Amygdala (tissue), 56 donors: ENCODE measurements at regions not wholly inside any gene's neighbourhood (a gene's known extent, or its start where the extent isn't known, plus 50 kb on each side); places are given as distances from the start of the nearest gene placed in this dataset.

ENCODE experiments used
- DNase-seq, 56 donors: peaks; one replicate each; lab custom pipeline; 2025; lab: John Stamatoyannopoulos, UW

DNA sequence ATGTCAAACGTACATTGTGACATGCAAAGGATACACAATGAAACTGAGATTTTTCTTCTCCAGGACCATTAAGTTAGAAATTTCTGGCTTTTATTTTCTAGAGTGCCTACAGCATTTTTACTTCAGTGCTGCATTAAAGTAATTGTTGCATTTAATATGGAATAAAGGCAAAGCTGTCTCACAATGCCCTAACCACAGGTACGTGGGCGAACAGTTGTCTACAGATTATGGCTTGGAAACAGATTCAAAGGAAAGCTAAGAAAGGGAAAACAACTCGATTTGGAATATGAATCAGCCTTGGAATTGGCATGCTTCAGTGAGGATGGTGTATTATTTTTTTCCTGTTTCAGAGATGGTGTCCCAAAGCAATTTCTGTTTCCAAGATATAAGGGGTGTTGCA lies 79.1 kb upstream of the TUSC7 start:
- DNase-seq, result peak in 2 of 56 donors; percentile 1 to 8

DNA sequence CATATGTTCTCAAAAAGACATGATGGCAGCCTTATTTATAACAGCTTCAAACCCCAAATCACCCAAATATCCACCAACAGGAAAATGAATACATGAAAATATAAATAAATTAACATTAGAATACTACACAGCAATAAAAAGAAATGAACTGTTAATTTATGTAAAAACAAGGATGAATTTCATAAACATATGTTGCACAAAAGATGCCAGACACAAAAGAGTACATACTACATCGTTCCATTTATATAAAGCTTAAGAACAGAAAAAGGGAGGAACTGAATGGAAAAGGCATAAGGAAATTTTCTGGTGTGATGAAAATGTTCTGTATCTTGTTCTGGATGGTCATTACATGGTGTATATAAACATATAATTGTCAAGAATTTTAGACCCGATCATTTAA lies 69.9 kb upstream of the TUSC7 start:
- no peak for DNase-seq

DNA sequence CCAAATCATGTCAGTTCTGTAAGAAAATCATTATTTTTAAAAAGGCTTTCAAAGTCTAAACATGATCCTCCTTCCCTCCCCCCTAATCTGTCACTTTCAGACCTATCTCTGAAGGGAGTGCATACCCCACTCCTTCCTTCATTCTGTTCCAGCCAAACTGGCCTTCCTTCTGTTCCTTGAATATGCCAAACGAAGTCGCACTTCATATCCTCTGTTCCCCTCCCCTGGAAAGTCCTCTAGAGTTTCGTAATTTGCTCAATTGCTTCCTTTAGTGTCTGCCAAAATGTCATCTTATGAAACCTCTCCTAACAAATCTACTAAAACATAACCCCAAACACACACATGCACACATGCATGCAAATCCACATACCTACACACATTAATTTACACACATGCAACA lies 69.5 kb upstream of the TUSC7 start:
- DNase-seq, result no peak

DNA sequence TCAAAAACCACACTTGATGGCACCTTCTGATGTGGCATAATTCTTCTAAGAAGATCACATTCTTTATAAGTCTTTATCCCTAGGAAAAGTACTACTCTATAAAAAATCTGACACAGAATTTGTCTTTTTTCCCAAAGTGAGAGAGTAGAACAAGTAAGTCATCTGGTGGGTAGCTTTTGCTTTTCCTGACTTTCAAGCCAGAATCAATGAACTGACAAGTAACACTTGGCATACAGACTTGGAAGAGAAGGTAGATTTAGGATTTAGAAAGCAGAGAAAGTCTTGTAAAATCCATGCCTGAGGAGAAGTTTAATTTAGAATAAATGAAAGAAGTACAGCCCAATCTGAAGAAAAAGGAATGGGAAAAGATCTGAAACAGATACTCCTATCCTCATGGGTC lies 66.6 kb upstream of the TUSC7 start:
- no peak for DNase-seq

- DNase-seq, result no peak
These were observed 61.6 kb upstream of the TUSC7 start for GRCh38 chr3:116647996-116648395.
